HS-27A (cell line): ENCODE measurements at regions not wholly inside any gene's neighbourhood (a gene's known extent, or its start where the extent isn't known, plus 50 kb on each side); places are given as distances from the start of the nearest gene placed in this dataset.

ENCODE experiments used
- DNase-seq: peaks from one replicate; pipeline ENCODE4 v3.0.0-alpha.2; 2012; ENCODE audit warnings: low read depth, missing footprints

GRCh38 chr14:85974602-85975001 lies 444.7 kb downstream of the FLRT2 start:
- no peak for DNase-seq

- no peak for DNase-seq
These were observed 433.5 kb downstream of the FLRT2 start for GRCh38 chr14:85963486-85963885.

- no peak for DNase-seq
These were observed 430.8 kb downstream of the FLRT2 start for GRCh38 chr14:85960756-85961155.

GRCh38 chr14:85959063-85959462 lies 429.1 kb downstream of the FLRT2 start:
- no peak for DNase-seq

GRCh38 chr14:85958069-85958468 lies 428.1 kb downstream of the FLRT2 start:
- no peak for DNase-seq

GRCh38 chr14:85953265-85953664 lies 423.3 kb downstream of the FLRT2 start:
- no peak for DNase-seq

GRCh38 chr14:85948153-85948552 lies 418.2 kb downstream of the FLRT2 start:
- no peak for DNase-seq

- no peak for DNase-seq
These were observed 417.7 kb downstream of the FLRT2 start for GRCh38 chr14:85947461-85948139.

- no peak for DNase-seq
These were observed 413.2 kb downstream of the FLRT2 start for GRCh38 chr14:85943192-85943591.

- no peak for DNase-seq
These were observed 404.9 kb downstream of the FLRT2 start for GRCh38 chr14:85934886-85935254.

GRCh38 chr14:85934123-85934885 lies 404.4 kb downstream of the FLRT2 start:
- DNase-seq: no peak

GRCh38 chr14:85921241-85921640 lies 391.3 kb downstream of the FLRT2 start:
- DNase-seq: no peak

GRCh38 chr14:85917716-85918115 lies 387.8 kb downstream of the FLRT2 start:
- DNase-seq: no peak

GRCh38 chr14:85915711-85916110 lies 385.8 kb downstream of the FLRT2 start:
- no peak for DNase-seq

GRCh38 chr14:85912141-85912540 lies 382.2 kb downstream of the FLRT2 start:
- no peak for DNase-seq

- DNase-seq: no peak
These were observed 381.1 kb downstream of the FLRT2 start for GRCh38 chr14:85911044-85911443.

GRCh38 chr14:85909581-85909980 lies 379.6 kb downstream of the FLRT2 start:
- DNase-seq: no peak

- no peak for DNase-seq
These were observed 377.6 kb downstream of the FLRT2 start for GRCh38 chr14:85907536-85907935.

GRCh38 chr14:85897808-85898207 lies 367.9 kb downstream of the FLRT2 start:
- no peak for DNase-seq

- no peak for DNase-seq
These were observed 365.7 kb downstream of the FLRT2 start for GRCh38 chr14:85895603-85896002.

GRCh38 chr14:85892251-85892650 lies 362.3 kb downstream of the FLRT2 start:
- DNase-seq: no peak

- no peak for DNase-seq
These were observed 354.0 kb downstream of the FLRT2 start for GRCh38 chr14:85883966-85884365.

GRCh38 chr14:85883101-85883500 lies 353.2 kb downstream of the FLRT2 start:
- no peak for DNase-seq

- DNase-seq: no peak
These were observed 352.0 kb downstream of the FLRT2 start for GRCh38 chr14:85881935-85882334.
